Endothelial cell (in vitro differentiated cells): ENCODE measurements at regions not wholly inside any gene's neighbourhood (a gene's known extent, or its start where the extent isn't known, plus 50 kb on each side); places are given as distances from the start of the nearest gene placed in this dataset.
"Not testable (repeated sequence)": the region's sequence is repeated elsewhere in the genome, so short reads cannot be mapped to it uniquely, and the experiment has no call there.

Experiments
- DNase-seq: peaks from one replicate; pipeline ENCODE4 v3.0.0; 2021; ENCODE audit warnings: low spot score
- H3K27ac Mint-ChIP-seq: one replicate; pipeline ENCODE4 v1.8.0; 2021; ENCODE audit warnings: mixed read lengths, inconsistent platforms; ENCODE audit not compliant: unreplicated experiment
- H3K27me3 Mint-ChIP-seq: one replicate; pipeline ENCODE4 v1.8.0; 2021; ENCODE audit warnings: mild to moderate bottlenecking, moderate library complexity, mixed read lengths, inconsistent platforms; ENCODE audit not compliant: unreplicated experiment
- H3K36me3 Mint-ChIP-seq: one replicate; pipeline ENCODE4 v1.8.0; 2021; ENCODE audit warnings: mild to moderate bottlenecking, low read depth, mixed read lengths, inconsistent platforms; ENCODE audit not compliant: unreplicated experiment
- H3K4me1 Mint-ChIP-seq: one replicate; pipeline ENCODE4 v1.8.0; 2021; ENCODE audit warnings: mild to moderate bottlenecking, mixed read lengths, inconsistent platforms; ENCODE audit not compliant: unreplicated experiment
- H3K4me3 Mint-ChIP-seq: one replicate; pipeline ENCODE4 v1.8.0; 2021; ENCODE audit warnings: mild to moderate bottlenecking, mixed read lengths, inconsistent platforms; ENCODE audit not compliant: unreplicated experiment
- H3K9me3 Mint-ChIP-seq: one replicate; pipeline ENCODE4 v1.8.0; 2021; ENCODE audit warnings: mixed read lengths, inconsistent platforms; ENCODE audit not compliant: unreplicated experiment
- CTCF ChIP-seq: fragments of 200-600 bp; sonication (generic); IDR thresholded peaks from one replicate; pipeline ENCODE4 v1.5.0; 2021; ENCODE audit warnings: antibody characterized with exemption; ENCODE audit not compliant: unreplicated experiment

DNA sequence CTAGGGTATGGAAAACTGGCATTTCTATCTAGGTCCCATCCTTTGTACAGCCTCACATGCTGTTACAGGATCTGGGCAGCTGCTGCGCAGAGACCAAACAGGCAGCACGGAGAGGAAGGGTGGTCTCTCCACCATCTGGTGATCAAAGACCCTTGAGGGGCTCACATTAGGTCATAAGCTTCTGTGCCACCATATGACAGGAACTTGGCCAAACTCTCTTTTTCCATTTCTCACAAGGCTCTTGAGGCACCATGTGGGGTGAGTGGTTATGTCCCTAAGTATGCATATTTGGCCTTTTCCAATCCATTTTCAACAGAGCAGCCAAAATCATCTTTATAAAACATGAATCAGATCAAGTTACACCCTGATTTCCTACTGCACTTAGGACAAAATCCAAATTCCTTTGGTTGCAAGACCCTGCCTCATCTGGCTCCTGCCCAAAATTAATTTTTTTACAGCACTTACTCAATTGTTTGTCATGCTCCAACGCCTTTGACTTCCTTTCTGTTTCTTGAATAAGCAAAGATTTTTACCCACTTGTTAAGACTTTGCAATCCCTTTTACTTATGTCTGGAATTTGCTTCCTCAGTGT is 730.0 kb downstream of the MAT2B start:
- no peaks in the 10 kb centered on the region for H3K9me3 Mint-ChIP-seq
- H3K4me1 Mint-ChIP-seq, result no peaks in the 10 kb centered on the region
- H3K27ac Mint-ChIP-seq, result no peak overlapping the region
- H3K27me3 Mint-ChIP-seq, result no peaks in the 10 kb centered on the region
- no peak for DNase-seq
- TF ChIP-seq CTCF, result no peak
- no peak overlapping the region for H3K4me3 Mint-ChIP-seq
- no peaks in the 10 kb centered on the region for H3K36me3 Mint-ChIP-seq

DNA sequence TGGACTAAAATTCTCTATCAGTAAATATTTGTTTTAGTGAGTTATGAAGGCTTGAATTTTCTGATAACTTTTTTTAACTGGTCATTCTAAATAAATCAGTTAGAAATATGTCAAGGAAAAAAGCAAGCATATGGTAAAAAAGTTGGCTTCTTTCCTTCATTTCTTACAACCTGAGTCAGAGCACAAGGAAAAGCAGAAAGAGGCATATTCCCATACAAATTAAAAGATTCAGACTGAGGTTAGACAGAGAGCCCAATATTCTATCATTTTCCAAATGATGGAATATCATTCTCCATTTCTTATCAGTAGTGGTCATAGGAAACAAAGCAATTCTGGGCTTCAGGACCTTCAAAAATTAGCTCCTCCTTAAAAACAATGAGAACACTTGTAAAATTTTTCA is 732.1 kb downstream of the MAT2B start:
- no peaks in the 10 kb centered on the region for H3K36me3 Mint-ChIP-seq
- no peak for DNase-seq
- no peak overlapping the region for H3K4me3 Mint-ChIP-seq
- no peak for TF ChIP-seq CTCF
- no peaks in the 10 kb centered on the region for H3K27me3 Mint-ChIP-seq
- H3K9me3 Mint-ChIP-seq, result no peaks in the 10 kb centered on the region
- no peak overlapping the region for H3K27ac Mint-ChIP-seq
- H3K4me1 Mint-ChIP-seq, result no peaks in the 10 kb centered on the region

DNA sequence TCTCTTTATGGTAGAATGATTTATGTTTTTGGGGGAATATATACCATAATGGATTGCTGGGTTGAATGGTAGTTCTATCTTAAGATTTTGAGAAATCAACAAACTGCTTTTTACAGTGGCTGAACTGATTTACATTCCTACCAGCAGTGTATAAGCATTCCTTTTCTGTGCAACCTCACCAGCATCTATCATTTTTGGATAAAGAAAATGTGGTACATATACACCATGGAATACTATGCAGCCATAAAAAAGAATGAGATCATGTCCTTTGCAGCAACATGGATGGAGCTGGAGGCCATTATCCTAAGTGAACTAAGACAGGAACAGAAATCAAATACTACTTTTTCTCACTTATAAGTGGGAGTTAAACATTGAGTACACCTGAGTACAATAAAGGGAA is 746.4 kb downstream of the MAT2B start:
- not testable (repeated sequence) for H3K4me1 Mint-ChIP-seq, H3K27me3 Mint-ChIP-seq, H3K36me3 Mint-ChIP-seq, H3K27ac Mint-ChIP-seq, H3K9me3 Mint-ChIP-seq, DNase-seq, H3K4me3 Mint-ChIP-seq

DNA sequence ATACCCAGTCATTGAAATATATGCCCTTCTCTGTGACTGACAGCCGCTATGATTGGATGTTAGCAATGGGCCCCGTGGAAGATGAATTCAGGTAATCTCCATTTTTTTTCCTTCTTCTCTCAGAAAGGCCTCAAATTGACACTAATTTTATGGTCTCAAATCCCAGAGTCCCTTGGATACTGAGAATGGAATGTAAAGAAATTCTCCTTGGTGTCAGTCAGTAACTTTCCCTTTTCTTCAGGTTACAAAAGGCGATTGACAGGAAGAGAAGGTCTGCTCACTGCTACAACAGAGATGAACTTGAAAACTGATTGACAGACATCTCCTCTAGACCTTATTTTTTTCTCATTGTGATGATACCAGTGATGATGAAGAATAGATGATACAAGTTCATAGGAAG is 748.3 kb downstream of the MAT2B start:
- Mint-ChIP-seq H3K36me3 (no peaks in the 10 kb centered on the region), H3K4me1 (peaks cover 4% of the 10 kb centered on the region), H3K4me3 (no peak overlapping the region), H3K27me3 (peaks cover 5% of the 10 kb centered on the region), H3K9me3 (peaks cover 6% of the 10 kb centered on the region), H3K27ac (no peak overlapping the region)
- TF ChIP-seq CTCF, result no peak
- DNase-seq, result no peak

- no peak overlapping the region for H3K4me3 Mint-ChIP-seq
- peaks cover 4% of the 10 kb centered on the region for H3K4me1 Mint-ChIP-seq
- no peak overlapping the region for H3K27ac Mint-ChIP-seq
- TF ChIP-seq CTCF, result no peak
- H3K9me3 Mint-ChIP-seq, result peaks cover 6% of the 10 kb centered on the region
- DNase-seq, result no peak
- H3K27me3 Mint-ChIP-seq, result peaks cover 5% of the 10 kb centered on the region
- no peaks in the 10 kb centered on the region for H3K36me3 Mint-ChIP-seq
Measured at GRCh38 chr5:164255598-164256213, 750.3 kb downstream of the MAT2B start.
